Posterior cingulate gyrus (tissue), 11 donors: ENCODE measurements at regions not wholly inside any gene's neighbourhood (a gene's known extent, or its start where the extent isn't known, plus 50 kb on each side); places are given as distances from the start of the nearest gene placed in this dataset.
"Not testable (repeated sequence)": the region's sequence is repeated elsewhere in the genome, so short reads cannot be mapped to it uniquely, and the experiment has no call there.

ENCODE experiments used
- DNase-seq, 10 donors: peaks; one replicate each; pipeline versions ENCODE4 v3.0.0 to v3.0.0-alpha.2; 2020 to 2021; ENCODE audit warnings: mixed read lengths in 3 of 10
- intact Hi-C: fragments of 100-400 bp; cut with DNase I; formaldehyde crosslinking; loops from one replicate; pipeline ENCODE4 v1.15.1; 2023

DNA sequence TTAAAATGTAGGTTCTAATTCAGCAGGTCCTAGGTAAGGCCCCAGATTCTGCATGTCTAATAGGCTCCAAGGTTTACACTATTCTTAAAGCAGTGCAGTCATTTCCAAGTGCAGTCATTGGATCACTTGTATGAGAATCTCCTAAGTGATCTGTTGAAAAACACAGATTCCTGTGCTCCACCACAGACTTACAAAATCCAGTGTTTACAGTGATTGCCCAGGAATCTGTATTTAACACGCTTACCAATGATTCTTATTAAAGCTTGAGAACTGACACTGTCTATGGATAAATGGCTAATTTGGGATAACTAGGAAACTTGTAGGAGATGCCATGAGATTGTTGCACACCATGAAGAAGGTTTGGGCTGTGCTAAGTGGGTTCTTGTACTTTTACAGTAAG lies 104.6 kb upstream of the PLEKHG1 start:
- intact Hi-C loops, result no loop called here
- no peak for DNase-seq

GRCh38 chr6:150496629-150497028 lies 103.1 kb upstream of the PLEKHG1 start:
- intact Hi-C loops, result no loop called here

DNA sequence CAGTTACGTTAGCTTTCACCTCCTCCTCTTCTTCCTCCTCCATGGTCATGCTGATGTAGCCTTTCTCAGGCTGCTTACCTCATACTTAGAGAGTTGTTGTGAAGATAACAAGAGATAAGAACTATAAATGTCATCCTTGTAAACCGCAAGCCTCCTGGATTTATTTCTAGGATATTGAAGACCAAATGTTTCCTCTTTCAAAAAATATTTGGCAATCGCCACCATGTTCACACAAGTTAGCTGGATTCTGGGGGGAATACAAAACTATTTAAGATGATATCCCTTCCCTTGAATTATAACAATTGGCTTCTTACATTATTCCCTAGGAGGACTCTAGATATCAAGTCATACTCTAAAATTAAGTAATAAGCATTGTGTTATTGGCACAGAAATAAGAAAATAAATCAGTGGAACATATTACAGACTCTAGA lies 99.8 kb upstream of the PLEKHG1 start:
- intact Hi-C loops, result no loop called here
- no peak for DNase-seq

More at GRCh38 chr6:150496629-150497028, 103.1 kb upstream of the PLEKHG1 start:
- no peak for DNase-seq

- intact Hi-C loops, DNase-seq: not testable (repeated sequence)
Measured at GRCh38 chr6:150500568-150500967, 99.1 kb upstream of the PLEKHG1 start.

GRCh38 chr6:150503041-150503440 lies 96.6 kb upstream of the PLEKHG1 start:
- DNase-seq, result no peak
- intact Hi-C loops, result no loop called here

- intact Hi-C loops, result no loop called here
- no peak for DNase-seq
Measured at GRCh38 chr6:150503586-150504339, 95.9 kb upstream of the PLEKHG1 start.

GRCh38 chr6:150507361-150507760 lies 92.3 kb upstream of the PLEKHG1 start:
- DNase-seq, intact Hi-C loops: not testable (repeated sequence)

- no peak for DNase-seq
- intact Hi-C loops, result no loop called here
Measured at GRCh38 chr6:150510576-150510975, 89.1 kb upstream of the PLEKHG1 start.

DNA sequence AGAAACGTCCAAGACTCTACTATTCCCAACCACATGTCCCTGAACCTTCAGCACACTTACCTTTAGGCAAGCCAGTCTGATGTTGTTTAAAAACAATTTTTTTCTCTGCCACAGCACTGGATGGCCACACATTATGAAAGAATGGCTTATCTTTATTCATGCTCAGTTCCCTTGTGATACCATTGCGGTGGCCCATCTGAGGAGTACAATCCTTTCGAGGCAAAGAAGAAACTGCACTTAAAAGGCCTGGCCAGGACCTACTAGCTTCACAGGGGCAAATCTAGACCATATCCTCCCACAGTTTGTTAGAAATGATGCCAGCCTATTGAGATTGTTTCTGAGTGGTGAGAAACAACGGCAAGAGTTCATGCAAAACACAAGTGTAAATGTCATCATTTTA lies 88.4 kb upstream of the PLEKHG1 start:
- intact Hi-C loops, result no loop called here
- DNase-seq, result no peak

GRCh38 chr6:150514806-150515380 lies 84.8 kb upstream of the PLEKHG1 start:
- intact Hi-C loops, result no loop called here
- DNase-seq, result no peak

DNA sequence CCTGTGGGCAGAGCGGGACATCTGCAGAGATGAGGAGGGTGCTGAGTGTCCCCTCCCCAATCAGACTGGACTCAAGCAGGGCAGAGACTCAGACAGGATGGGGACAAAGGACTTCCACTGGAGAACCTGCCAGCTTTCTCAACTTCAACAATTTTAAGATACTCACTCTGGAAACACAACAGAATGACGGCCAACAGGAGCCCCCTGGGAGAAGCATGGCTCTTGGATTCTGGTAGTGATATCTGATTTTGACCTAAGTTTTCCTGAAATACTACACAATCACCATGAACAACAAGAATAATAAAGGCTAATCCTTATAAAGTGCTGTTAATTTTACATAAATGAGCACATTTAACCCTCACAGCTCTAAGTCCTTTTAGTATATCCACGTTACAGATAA lies 83.5 kb upstream of the PLEKHG1 start:
- intact Hi-C loops, result no loop called here
- no peak for DNase-seq

DNA sequence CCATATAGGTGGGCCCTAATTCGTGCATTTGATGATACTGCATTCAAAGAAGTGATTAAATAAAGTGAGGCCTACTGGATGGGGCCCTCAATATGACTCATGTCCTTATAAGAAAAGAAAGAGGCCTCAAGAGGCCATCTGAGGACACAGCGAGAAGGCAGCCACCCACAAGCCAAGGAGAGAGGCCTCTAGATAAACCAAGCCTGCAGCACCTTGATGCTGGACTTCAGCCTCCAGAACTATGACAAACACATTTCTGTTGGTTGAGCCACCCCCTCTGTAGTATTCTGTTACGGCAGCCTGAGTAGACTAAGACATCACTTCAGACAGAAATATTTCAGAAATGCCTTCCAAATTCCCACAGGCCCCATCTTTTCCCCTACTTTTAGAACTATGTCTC lies 82.5 kb upstream of the PLEKHG1 start:
- no peak for DNase-seq
- intact Hi-C loops, result no loop called here

DNA sequence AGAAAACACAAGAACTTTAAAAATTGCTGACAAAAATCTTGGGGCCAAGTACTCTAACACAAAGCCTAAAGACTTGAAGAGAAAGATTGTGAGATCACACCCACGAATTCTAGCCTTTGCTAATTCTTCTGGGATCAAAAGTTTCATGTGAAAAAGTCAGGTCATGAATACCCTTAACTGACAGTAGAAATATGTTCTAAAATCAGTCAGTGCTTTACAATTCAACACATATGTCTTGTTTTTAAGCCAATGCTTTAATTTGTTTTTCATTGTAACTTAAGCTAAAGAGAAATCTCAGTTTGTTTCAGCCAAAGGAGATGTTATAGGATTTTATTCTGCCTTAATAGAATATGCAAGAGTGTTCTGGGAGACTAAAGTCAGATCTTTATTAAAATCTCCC lies 78.2 kb upstream of the PLEKHG1 start:
- DNase-seq, result no peak
- intact Hi-C loops, result no loop called here

DNA sequence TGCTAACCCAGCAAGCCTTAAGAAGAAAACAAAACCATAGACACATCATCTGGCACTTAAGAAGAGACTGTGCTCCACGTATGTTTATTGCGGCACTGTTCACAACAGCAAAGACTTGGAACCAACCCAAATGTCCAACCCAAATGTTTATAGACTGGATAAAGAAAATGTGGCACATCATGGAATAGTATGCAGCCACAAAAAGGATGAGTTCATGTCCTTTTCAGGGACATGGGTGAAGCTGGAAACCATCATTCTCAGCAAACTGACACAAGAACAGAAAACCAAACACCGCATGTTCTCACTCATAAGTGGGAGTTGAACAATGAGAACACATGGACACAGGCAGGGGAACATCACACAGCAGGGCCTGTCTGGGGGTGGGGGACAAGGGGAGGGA lies 76.5 kb upstream of the PLEKHG1 start:
- intact Hi-C loops, result not testable (repeated sequence)

GRCh38 chr6:150525300-150525699 lies 74.4 kb upstream of the PLEKHG1 start:
- intact Hi-C loops, result no loop called here

More for the DNA sequence above, 76.5 kb upstream of the PLEKHG1 start:
- not testable (repeated sequence) for DNase-seq

GRCh38 chr6:150527100-150527499 lies 72.6 kb upstream of the PLEKHG1 start:
- intact Hi-C loops, result no loop called here
- DNase-seq, result no peak

More at GRCh38 chr6:150525300-150525699, 74.4 kb upstream of the PLEKHG1 start:
- DNase-seq, result no peak

- intact Hi-C loops, result no loop called here
Measured at GRCh38 chr6:150528648-150529285, 70.9 kb upstream of the PLEKHG1 start.

GRCh38 chr6:150529646-150530045 lies 70.0 kb upstream of the PLEKHG1 start:
- intact Hi-C loops, result no loop called here
- DNase-seq, result no peak

More at GRCh38 chr6:150528648-150529285, 70.9 kb upstream of the PLEKHG1 start:
- no peak for DNase-seq

DNA sequence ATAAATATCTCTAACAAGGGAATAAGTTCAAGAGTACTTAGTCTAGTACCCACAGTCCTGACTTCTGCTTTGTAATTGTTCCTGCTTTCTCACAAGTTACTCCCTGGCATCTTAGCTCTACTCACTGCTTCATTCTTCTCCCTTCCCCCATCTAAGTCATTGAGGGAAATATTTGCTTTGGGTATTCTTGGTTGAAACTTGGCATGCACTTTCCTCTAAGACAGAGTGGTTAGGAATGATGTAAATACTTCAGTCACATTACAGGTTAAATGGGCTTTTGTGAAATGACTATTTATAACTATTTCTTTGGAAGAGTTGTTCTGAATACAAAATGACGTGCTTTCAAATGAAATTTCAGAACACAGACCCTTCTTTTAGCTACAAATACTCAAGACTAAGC lies 67.7 kb upstream of the PLEKHG1 start:
- no peak for DNase-seq
- intact Hi-C loops, result no loop called here

DNA sequence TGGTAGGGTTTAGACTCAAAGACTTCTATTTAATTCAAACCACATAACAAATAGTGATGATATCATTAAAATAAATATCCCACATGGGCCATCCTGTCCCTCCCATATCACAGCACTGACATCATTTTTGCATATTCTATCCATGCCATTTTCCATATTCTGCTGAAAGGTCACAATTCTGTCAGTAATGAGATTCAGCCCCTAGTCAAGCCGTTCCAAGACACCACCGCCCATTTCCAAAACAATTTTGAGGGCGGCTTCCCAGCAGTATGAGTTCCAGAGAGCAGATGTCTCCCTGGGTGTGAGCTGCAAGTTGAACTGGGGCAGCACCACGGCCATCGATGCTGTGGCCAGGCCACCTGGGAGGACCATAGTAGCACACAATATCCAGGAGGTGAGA lies 65.1 kb upstream of the PLEKHG1 start:
- DNase-seq, result peak in 1 of 10 donors; percentile 46
- intact Hi-C loops, result no loop called here

DNA sequence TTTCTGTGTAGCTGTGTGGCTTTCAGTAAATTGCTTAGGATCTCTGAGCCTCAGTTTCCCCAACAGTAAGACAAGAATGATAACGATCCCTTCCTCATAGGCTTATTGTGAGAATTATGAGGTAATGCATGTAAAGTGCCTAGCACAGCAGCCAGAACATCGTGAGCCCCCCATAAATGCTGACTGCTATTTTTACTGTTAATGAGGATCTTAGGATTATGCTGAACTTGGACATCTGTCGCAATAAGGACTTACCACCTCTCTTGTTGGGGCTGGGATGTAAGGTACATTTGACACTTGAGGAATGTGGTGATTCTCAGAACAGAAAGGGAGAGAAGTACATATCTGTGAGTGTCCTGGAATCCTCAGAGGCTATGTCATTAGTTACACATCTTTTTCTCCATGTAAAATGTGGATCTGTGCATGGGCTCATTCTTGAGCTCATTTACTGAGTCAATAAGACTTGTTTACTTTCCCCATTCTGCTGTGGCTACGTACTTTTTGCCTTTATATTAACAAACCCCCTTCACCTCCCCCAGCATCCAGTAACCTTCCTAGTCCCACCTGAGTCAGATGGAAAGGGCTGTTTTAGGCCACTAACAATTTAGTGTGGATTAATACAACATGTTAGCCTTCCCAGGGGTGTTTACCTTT lies 64.4 kb upstream of the PLEKHG1 start:
- intact Hi-C loops, result no loop called here
- no peak for DNase-seq
